Gastrocnemius medialis (tissue), 4 donors: ENCODE measurements at regions not wholly inside any gene's neighbourhood (a gene's known extent, or its start where the extent isn't known, plus 50 kb on each side); places are given as distances from the start of the nearest gene placed in this dataset.
"Not testable (repeated sequence)": the region's sequence is repeated elsewhere in the genome, so short reads cannot be mapped to it uniquely, and the experiment has no call there.

Experiments used
- POLR2A ChIP-seq, 2 donors: fragments of 450-650 bp; IDR thresholded peaks; one replicate each; pipeline ENCODE4 v1.6.1; 2017; ENCODE audit warnings: antibody characterized with exemption in 2 of 2, mild to moderate bottlenecking in 2 of 2, moderate library complexity in 2 of 2
- TF ChIP-seq, protein P1 (sequence below), 5 experiments: fragments of 450-650 bp in 3 of 5; fragments of 200-600 bp in 2 of 5; sonication (generic) in 2 of 5; IDR thresholded peaks in 4 of 5; conservative IDR thresholded peaks in 1 of 5; 1 replicate in 4 of 5; 2 replicates in 1 of 5; pipeline ENCODE4 v1.5.1; 2016 to 2019; ENCODE audit warnings: antibody characterized with exemption in 5 of 5, mild to moderate bottlenecking in 3 of 5, moderate library complexity in 3 of 5

DNA sequence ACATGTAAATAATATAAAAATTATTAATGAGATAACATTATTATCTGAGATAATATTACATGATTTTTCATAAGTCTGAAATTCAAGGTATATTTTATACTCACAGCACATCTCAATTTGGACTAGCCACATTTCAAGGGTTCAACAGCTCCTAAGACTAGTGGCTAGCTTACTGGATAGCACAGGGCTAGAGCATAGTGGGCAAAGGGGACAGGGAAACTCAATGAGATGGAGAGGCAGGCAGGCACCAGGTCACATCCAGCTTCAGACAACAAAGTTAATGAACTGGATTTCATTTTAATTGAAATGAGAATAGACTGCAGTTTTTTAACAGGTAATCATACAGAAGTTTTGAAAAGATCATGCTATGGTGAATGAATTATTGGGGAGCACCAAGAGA lies 137.4 kb downstream of the NBPF8 start:
- TF ChIP-seq, protein P1, sequence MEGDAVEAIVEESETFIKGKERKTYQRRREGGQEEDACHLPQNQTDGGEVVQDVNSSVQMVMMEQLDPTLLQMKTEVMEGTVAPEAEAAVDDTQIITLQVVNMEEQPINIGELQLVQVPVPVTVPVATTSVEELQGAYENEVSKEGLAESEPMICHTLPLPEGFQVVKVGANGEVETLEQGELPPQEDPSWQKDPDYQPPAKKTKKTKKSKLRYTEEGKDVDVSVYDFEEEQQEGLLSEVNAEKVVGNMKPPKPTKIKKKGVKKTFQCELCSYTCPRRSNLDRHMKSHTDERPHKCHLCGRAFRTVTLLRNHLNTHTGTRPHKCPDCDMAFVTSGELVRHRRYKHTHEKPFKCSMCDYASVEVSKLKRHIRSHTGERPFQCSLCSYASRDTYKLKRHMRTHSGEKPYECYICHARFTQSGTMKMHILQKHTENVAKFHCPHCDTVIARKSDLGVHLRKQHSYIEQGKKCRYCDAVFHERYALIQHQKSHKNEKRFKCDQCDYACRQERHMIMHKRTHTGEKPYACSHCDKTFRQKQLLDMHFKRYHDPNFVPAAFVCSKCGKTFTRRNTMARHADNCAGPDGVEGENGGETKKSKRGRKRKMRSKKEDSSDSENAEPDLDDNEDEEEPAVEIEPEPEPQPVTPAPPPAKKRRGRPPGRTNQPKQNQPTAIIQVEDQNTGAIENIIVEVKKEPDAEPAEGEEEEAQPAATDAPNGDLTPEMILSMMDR (IDR thresholded peaks at IDR 0.05 in 4 of 5, conservative IDR thresholded peaks at IDR 0.05 in 1 of 5), result not testable (repeated sequence)
- not testable (repeated sequence) for TF ChIP-seq POLR2A (IDR thresholded peaks at IDR 0.05)
